Activated T-cell treated with anti-CD3 and anti-CD28 coated beads, Interleukin-2, amount 50 U/mL, for 24 hours (primary cell): ENCODE measurements at regions not wholly inside any gene's neighbourhood (a gene's known extent, or its start where the extent isn't known, plus 50 kb on each side); places are given as distances from the start of the nearest gene placed in this dataset.

Experiments used
- DNase-seq: peaks from one replicate; pipeline ENCODE4 v3.0.0-alpha.2; 2020
- H3K27ac Mint-ChIP-seq: 2 replicates; pipeline ENCODE4 v1.8.0; 2020; ENCODE audit warnings: mild to moderate bottlenecking, mixed read lengths
- H3K27me3 Mint-ChIP-seq: 2 replicates; pipeline ENCODE4 v1.8.0; 2020; ENCODE audit warnings: mixed read lengths
- H3K36me3 Mint-ChIP-seq: 2 replicates; pipeline ENCODE4 v1.8.0; 2020; ENCODE audit warnings: low read depth, mixed read lengths
- H3K4me1 Mint-ChIP-seq: 2 replicates; pipeline ENCODE4 v1.8.0; 2020; ENCODE audit warnings: low read depth, mixed read lengths
- H3K4me3 Mint-ChIP-seq: 2 replicates; pipeline ENCODE4 v1.8.0; 2020; ENCODE audit warnings: mild to moderate bottlenecking, moderate library complexity, mixed read lengths
- H3K9me3 Mint-ChIP-seq: 2 replicates; pipeline ENCODE4 v1.8.0; 2020; ENCODE audit warnings: mixed read lengths

DNA sequence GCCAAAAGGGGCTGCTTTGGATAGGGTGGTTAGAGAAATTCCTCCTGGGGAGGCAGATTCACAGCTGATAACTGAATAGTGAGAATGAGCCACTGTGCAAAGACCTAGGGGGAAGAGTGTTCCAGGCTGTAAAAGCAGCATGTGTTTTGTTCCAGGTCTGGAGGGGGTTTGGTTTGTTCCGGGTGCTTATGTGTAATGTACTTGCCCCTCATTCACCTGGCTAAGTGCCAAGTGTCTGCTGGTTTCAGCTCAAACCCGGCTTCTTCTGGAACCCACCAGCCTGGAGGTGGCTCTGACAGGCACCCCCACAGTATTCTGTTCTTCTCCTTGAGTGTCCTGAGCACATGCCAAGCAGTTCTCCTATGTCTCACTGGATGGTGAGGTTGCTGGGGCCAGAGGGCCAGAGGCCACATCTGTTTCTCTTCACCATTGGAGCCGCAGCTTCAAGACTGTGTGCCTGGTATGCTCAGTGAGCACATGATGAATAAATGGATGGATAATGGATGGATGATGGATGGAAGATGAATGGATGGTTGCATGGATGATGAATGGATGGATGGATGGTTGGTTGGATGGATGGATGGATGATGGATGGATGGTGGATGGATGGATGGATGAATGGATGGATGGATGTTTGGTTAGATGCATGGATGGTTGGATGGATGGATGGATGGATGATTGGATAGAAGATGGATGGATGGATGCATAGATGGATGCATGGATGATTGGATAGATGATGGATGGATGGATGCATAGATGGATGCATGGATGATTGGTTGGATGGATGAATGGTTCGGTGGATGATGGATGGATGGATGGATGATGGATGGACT lies 227.6 kb downstream of the BMP7 start:
- Mint-ChIP-seq H3K27me3 (peaks cover 19% of the 10 kb centered on the region), H3K9me3 (no peaks in the 10 kb centered on the region), H3K27ac (no peak overlapping the region), H3K4me1 (no peaks in the 10 kb centered on the region), H3K36me3 (no peaks in the 10 kb centered on the region), H3K4me3 (no peak overlapping the region)
- DNase-seq = no peak

GRCh38 chr20:57040466-57040865 lies 226.0 kb downstream of the BMP7 start:
- H3K27ac Mint-ChIP-seq = no peak overlapping the region
- no peaks in the 10 kb centered on the region for H3K4me1 Mint-ChIP-seq
- no peak overlapping the region for H3K4me3 Mint-ChIP-seq
- no peak for DNase-seq
- peaks cover 7% of the 10 kb centered on the region for H3K27me3 Mint-ChIP-seq
- no peaks in the 10 kb centered on the region for H3K9me3 Mint-ChIP-seq
- H3K36me3 Mint-ChIP-seq = no peaks in the 10 kb centered on the region

DNA sequence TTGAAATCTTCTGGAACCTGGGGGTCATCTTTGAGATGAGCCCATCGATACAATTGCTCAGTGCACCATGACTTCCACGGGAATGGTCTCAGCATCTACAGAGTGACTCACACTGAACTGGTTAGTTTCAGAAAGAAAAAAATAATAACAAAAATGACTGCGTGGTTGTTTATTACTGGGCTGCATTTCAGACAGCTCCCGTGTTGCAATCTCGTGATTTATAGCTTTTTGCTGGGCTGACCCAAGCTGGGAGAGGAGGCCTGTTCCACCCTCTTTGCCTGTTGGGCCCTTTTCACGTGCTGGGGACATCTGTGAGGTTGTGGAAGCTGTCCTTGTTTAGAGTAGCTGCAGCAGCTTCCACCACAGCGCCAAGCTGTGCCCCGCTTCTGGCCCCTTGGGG lies 225.5 kb downstream of the BMP7 start:
- H3K27ac Mint-ChIP-seq = no peak overlapping the region

GRCh38 chr20:57043091-57043490 lies 223.3 kb downstream of the BMP7 start:
- peaks cover 6% of the 10 kb centered on the region for H3K27me3 Mint-ChIP-seq
- H3K4me3 Mint-ChIP-seq = no peak overlapping the region
- no peaks in the 10 kb centered on the region for H3K36me3 Mint-ChIP-seq
- H3K9me3 Mint-ChIP-seq = no peaks in the 10 kb centered on the region
- no peaks in the 10 kb centered on the region for H3K4me1 Mint-ChIP-seq
- H3K27ac Mint-ChIP-seq = no peak overlapping the region
- no peak for DNase-seq

More for the DNA sequence above, 225.5 kb downstream of the BMP7 start:
- Mint-ChIP-seq H3K4me1 (no peaks in the 10 kb centered on the region), H3K9me3 (no peaks in the 10 kb centered on the region), H3K36me3 (no peaks in the 10 kb centered on the region), H3K4me3 (no peak overlapping the region), H3K27me3 (peaks cover 7% of the 10 kb centered on the region)
- DNase-seq = no peak

DNA sequence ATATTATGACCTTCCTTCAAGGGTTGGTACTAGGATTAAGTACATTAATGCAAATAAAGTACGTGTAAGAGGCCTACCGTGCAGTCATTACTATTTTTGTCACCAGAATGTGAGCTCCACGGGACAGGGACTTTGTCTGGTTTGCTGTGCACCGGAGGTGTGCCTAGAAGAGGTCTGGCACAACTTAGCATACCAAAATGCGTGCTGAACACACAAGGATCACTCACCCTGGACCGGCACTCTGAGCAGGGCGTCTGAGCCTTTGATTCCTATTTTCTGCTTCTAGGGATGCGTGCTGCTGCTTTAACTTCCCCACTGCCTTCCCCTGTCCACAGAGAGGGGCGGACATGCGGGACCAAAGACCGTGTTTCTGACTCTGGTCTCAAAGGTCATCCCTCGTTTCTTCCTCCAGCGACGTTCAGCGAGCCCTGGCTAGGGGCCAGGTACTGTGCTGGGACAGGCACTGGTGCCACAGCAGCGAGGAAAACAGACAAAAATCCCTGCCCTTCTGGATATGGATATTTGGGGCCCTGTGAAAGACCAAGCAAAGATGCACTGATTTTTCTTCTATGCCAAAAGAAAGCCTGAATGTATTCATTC lies 222.7 kb downstream of the BMP7 start:
- Mint-ChIP-seq H3K36me3 (no peaks in the 10 kb centered on the region), H3K27me3 (peaks cover 6% of the 10 kb centered on the region), H3K9me3 (no peaks in the 10 kb centered on the region), H3K27ac (no peak overlapping the region), H3K4me3 (no peak overlapping the region), H3K4me1 (no peaks in the 10 kb centered on the region)
- no peak for DNase-seq

DNA sequence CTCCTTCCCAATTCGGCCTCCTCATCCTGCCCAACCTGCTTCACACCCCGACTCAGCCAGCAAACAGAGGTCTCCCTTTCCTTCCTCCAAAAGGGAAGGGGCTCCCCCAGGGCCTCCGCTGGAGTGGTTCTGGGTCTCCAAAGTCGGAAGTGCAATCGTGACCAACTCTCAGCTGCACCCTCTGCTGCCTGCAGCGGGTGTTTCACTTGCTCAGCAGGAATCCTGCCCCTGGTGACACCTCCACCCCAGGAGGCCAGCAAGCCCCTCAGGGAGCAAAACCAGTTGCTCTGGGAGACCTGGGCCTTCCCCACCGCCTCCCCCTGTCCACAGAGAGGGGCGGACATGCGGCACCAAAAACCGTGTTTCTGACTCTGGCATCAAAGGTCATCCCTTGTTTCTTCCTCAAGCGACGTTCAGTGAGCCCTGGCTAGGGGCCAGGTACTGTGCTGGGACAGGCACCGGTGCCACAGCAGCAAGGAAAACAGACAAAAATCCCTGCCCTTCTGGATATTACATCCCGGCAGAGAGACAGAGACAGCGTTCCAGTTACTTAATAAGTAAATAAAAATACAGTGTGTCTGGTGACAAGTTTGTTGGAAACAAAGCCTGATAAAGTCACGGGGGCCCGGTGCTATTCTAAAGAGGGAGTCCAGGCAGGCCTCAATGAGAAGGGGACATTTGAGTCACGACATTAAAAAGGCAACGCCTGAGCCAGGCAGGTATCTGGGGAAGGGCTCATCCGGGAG lies 219.0 kb downstream of the BMP7 start:
- H3K4me3 Mint-ChIP-seq = no peak overlapping the region
- H3K9me3 Mint-ChIP-seq = no peaks in the 10 kb centered on the region
- no peaks in the 10 kb centered on the region for H3K4me1 Mint-ChIP-seq
- no peak overlapping the region for H3K27ac Mint-ChIP-seq
- DNase-seq = no peak
- peaks cover 12% of the 10 kb centered on the region for H3K27me3 Mint-ChIP-seq
- H3K36me3 Mint-ChIP-seq = no peaks in the 10 kb centered on the region

DNA sequence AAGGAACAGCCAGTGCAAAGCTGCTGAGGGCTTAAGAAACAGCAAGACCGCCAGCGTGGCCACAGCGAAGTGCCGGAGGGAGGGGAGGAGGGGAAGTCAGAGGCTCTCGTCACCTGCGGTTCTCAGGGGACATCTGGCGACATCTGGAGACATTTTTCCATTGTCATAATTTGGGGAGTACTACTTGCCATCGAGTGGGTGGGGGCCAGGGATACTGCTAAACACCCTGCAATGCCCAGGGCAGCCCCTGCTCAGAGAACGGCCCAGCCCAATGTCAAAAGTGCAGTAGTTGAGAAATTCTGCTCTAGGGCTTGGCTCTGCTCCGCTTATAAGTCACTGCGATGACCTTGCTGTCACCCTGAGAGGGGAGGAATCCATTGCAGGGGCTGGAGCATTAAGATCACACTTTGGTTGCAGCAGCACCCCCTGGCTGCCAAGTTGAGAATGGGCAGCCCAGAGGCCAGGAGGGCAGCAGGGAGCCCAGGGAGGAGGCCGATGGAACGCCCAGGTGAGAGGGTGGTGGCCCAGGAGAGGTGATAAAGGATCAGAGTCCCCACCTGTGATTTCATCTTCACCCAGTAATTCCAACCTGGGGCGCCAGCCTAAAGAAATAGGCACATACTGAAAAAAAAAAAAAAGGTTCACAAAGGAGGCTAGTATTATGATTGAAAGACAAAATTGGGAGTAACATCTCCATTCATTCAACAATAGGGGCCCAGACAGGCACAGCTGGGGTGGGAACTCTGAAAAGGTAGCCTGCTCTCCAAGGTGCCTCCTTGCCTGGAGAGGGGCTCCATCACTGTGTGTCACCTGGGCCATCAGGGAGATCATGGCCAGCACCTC lies 218.2 kb downstream of the BMP7 start:
- H3K27ac Mint-ChIP-seq = no peak overlapping the region
- no peak overlapping the region for H3K4me3 Mint-ChIP-seq
- H3K27me3 Mint-ChIP-seq = peaks cover 12% of the 10 kb centered on the region
- no peak for DNase-seq
- no peaks in the 10 kb centered on the region for H3K9me3 Mint-ChIP-seq
- H3K36me3 Mint-ChIP-seq = no peaks in the 10 kb centered on the region
- H3K4me1 Mint-ChIP-seq = no peaks in the 10 kb centered on the region

DNA sequence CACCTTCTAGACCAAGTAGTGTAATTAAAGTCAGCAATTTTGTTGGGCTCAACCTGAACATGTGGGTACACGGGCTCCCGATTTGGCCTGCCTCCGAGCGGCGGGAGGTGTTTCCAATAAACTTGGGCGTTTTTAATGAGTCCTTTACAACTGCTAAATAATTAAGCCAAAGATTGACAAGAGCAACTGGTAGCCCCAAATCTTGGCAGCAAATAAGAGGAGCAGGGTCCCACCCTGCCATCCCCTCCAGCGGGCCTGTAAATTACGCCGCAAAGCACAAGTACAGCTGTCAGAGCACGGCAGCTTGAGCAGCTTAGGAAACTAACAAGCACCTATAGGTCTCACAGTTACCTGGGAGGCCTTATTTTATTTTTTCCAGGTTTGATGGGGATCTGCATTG lies 217.1 kb downstream of the BMP7 start:
- Mint-ChIP-seq H3K9me3 (no peaks in the 10 kb centered on the region), H3K27ac (no peak overlapping the region), H3K4me1 (no peaks in the 10 kb centered on the region), H3K36me3 (no peaks in the 10 kb centered on the region), H3K4me3 (no peak overlapping the region), H3K27me3 (peaks cover 12% of the 10 kb centered on the region)
- no peak for DNase-seq

DNA sequence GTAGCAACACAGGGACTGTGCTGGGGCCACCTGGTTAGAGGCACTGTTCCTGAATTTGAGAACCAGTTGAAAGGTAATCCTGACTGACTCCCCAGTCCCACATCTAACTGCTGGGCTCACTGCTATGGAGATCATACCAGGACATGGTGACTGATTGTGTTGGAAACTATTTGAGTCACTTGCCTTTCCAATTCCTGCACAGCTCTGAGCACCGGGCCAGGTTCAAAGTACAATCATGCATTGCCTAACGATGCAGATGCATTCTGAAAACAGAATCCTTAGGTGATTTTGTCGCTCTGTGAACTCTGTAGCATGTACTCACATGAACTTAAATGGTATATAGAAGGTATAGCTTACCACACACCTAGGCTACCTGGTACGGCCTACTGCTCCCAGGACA lies 215.3 kb downstream of the BMP7 start:
- no peak for DNase-seq
- Mint-ChIP-seq H3K36me3 (no peaks in the 10 kb centered on the region), H3K4me1 (no peaks in the 10 kb centered on the region), H3K9me3 (no peaks in the 10 kb centered on the region), H3K4me3 (no peak overlapping the region), H3K27me3 (peaks cover 12% of the 10 kb centered on the region), H3K27ac (no peak overlapping the region)

GRCh38 chr20:57053067-57053466 lies 213.4 kb downstream of the BMP7 start:
- Mint-ChIP-seq H3K36me3 (no peaks in the 10 kb centered on the region), H3K27ac (no peak overlapping the region), H3K4me1 (no peaks in the 10 kb centered on the region), H3K4me3 (no peak overlapping the region), H3K9me3 (no peaks in the 10 kb centered on the region), H3K27me3 (peaks cover 6% of the 10 kb centered on the region)
- no peak for DNase-seq

DNA sequence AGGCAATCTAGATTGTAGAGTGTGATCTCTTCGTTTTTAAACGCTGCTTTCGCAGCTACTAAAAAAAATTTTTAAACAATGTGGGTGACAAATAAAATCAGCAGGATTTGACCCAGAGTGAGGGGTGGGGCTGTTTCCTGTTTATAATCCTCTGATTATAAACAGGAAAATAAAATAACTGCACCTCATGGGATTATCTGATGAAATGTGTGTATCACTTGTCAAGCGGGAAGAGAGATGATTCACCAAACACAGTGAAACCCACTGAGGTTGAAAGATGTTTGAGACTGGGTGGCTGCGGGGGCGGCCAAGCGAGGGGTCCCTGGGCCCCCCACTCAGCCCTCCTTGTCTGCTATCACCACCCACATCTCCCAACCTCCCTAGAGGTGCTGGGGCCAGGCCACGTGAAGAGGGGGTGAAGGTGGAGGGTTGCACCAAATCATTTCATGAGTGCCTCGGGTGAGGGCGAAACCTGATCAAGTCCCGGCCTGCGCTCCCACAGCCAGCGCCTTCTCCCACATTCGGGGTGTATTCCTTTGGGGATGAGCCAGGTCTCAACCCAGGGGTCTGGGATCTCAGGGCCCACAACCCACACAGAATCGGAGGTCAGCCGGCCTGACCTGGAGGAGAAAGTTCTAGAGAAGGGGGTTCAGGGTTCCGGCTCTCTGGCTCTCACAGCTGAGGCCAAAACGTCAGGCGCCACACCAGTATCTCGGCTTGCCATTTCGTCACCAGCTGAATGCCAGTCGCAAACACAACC lies 212.5 kb downstream of the BMP7 start:
- Mint-ChIP-seq H3K27ac (no peak overlapping the region), H3K27me3 (peaks cover 8% of the 10 kb centered on the region), H3K36me3 (no peaks in the 10 kb centered on the region), H3K4me1 (peaks cover 1% of the 10 kb centered on the region), H3K9me3 (no peaks in the 10 kb centered on the region), H3K4me3 (no peak overlapping the region)
- DNase-seq = no peak

DNA sequence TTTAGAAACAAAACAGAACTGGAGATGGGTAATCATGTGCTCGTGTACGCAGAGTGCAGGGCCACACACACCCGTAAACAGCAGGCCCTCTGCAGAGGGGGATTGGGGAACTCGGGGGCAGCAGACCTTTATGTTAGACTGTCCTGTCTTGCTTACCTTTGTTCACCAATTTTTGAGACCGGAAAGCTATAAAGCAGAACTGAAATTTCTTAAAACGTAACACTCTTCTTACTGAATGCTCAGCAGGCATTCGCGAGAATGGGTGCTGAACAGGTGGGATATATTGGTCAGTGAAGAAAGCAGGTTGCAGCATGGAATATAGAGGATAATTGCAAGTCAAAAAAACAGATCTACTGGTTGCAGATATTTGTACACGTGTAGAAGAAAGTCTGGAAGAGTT lies 211.1 kb downstream of the BMP7 start:
- H3K27ac Mint-ChIP-seq = no peak overlapping the region
- no peak for DNase-seq

GRCh38 chr20:57056651-57057050 lies 209.8 kb downstream of the BMP7 start:
- DNase-seq = no peak
- no peaks in the 10 kb centered on the region for H3K36me3 Mint-ChIP-seq
- H3K9me3 Mint-ChIP-seq = no peaks in the 10 kb centered on the region
- H3K27me3 Mint-ChIP-seq = peaks cover 18% of the 10 kb centered on the region
- H3K27ac Mint-ChIP-seq = no peak overlapping the region
- H3K4me3 Mint-ChIP-seq = no peak overlapping the region
- H3K4me1 Mint-ChIP-seq = peaks cover 9% of the 10 kb centered on the region

More for the DNA sequence above, 211.1 kb downstream of the BMP7 start:
- no peaks in the 10 kb centered on the region for H3K9me3 Mint-ChIP-seq
- peaks cover 6% of the 10 kb centered on the region for H3K4me1 Mint-ChIP-seq
- no peaks in the 10 kb centered on the region for H3K36me3 Mint-ChIP-seq
- H3K27me3 Mint-ChIP-seq = peaks cover 7% of the 10 kb centered on the region
- H3K4me3 Mint-ChIP-seq = no peak overlapping the region
